HEK293T (cell line): ENCODE measurements at regions not wholly inside any gene's neighbourhood (a gene's known extent, or its start where the extent isn't known, plus 50 kb on each side); places are given as distances from the start of the nearest gene placed in this dataset.

Source experiments
- BHLHE40 ChIP-seq: fragments of 450-650 bp; IDR thresholded peaks from 2 replicates; pipeline ENCODE4 v1.6.1; 2016; ENCODE audit warnings: mild to moderate bottlenecking, moderate library complexity, borderline replicate concordance
- L3MBTL2 ChIP-seq: fragments of 450-650 bp; conservative IDR thresholded peaks from 2 replicates; pipeline ENCODE4 v1.6.1; 2016; ENCODE audit warnings: mild to moderate bottlenecking
- LEF1 ChIP-seq: fragments of 450-650 bp; IDR thresholded peaks from 2 replicates; pipeline ENCODE4 v1.6.1; 2017; ENCODE audit warnings: mild to moderate bottlenecking, borderline replicate concordance
- NFRKB ChIP-seq: fragments of 450-650 bp; IDR thresholded peaks from 2 replicates; pipeline ENCODE4 v1.6.1; 2016; ENCODE audit warnings: mild to moderate bottlenecking, moderate library complexity
- PKNOX1 ChIP-seq: fragments of 450-650 bp; IDR thresholded peaks from 2 replicates; pipeline ENCODE4 v1.6.1; 2016
- SP1 ChIP-seq: fragments of 450-650 bp; IDR thresholded peaks from 2 replicates; pipeline ENCODE4 v1.6.1; 2017
- SUZ12 ChIP-seq: fragments of 450-650 bp; IDR thresholded peaks from 2 replicates; pipeline ENCODE4 v1.6.1; 2016; ENCODE audit warnings: mild to moderate bottlenecking

GRCh38 chr3:164060923-164061322 is 1017.4 kb downstream of the SI start:
- TF ChIP-seq LEF1: no peak
- TF ChIP-seq L3MBTL2: no peak
- no peak for TF ChIP-seq BHLHE40
- TF ChIP-seq SP1: no peak
- no peak for TF ChIP-seq SUZ12
- no peak for TF ChIP-seq PKNOX1
- TF ChIP-seq NFRKB: no peak
